ENCODE measurements at regions not wholly inside any gene's neighbourhood (a gene's known extent, or its start where the extent isn't known, plus 50 kb on each side); places are given as distances from the start of the nearest gene placed in this dataset.
"Not testable (repeated sequence)": the region's sequence is repeated elsewhere in the genome, so short reads cannot be mapped to it uniquely, and the experiment has no call there.

- TF ChIP-seq CTCF (IDR thresholded peaks at IDR 0.05 in 2 of 3, conservative IDR thresholded peaks at IDR 0.05 in 1 of 3; ENCODE audit: control insufficient read depth in 2 of 3, extremely low read depth in 1 of 3, insufficient read depth in 1 of 3, low read depth in 3 of 3, low read length in 3 of 3) (peak; percentile 12 to 49 (median 42); a peak in 5 of 6 replicates), RAD21 (IDR thresholded peaks at IDR 0.05; ENCODE audit: insufficient read depth, low read depth, low read length) (peak; percentile 40; the same call in 1 of the 2 replicates)
- TF ChIP-seq BMI1 (IDR thresholded peaks at IDR 0.05; ENCODE audit: borderline replicate concordance); DPF2 (IDR thresholded peaks at IDR 0.05); BRCA1 (IDR thresholded peaks at IDR 0.05; ENCODE audit: low read depth, low read length); CEBPB (IDR thresholded peaks at IDR 0.05; ENCODE audit: borderline replicate concordance in 1 of 2, low read depth in 2 of 2, low read length in 2 of 2); EP300 (IDR thresholded peaks at IDR 0.05; ENCODE audit: borderline replicate concordance in 1 of 2, control insufficient read depth in 1 of 2, low read depth in 2 of 2, low read length in 2 of 2): not testable (repeated sequence)
- TF ChIP-seq, protein P1, sequence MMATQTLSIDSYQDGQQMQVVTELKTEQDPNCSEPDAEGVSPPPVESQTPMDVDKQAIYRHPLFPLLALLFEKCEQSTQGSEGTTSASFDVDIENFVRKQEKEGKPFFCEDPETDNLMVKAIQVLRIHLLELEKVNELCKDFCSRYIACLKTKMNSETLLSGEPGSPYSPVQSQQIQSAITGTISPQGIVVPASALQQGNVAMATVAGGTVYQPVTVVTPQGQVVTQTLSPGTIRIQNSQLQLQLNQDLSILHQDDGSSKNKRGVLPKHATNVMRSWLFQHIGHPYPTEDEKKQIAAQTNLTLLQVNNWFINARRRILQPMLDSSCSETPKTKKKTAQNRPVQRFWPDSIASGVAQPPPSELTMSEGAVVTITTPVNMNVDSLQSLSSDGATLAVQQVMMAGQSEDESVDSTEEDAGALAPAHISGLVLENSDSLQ (IDR thresholded peaks at IDR 0.05) = not testable (repeated sequence)
Observed at GRCh38 chr17:20646661-20647272, 67.2 kb downstream of the CDRT15L2 start.

All from GM12878 (cell line).